ENCODE measurements at regions not wholly inside any gene's neighbourhood (a gene's known extent, or its start where the extent isn't known, plus 50 kb on each side); places are given as distances from the start of the nearest gene placed in this dataset.
A peak's percentile ranks its signal among the peaks of the same experiment; 100 is the strongest.

DNA sequence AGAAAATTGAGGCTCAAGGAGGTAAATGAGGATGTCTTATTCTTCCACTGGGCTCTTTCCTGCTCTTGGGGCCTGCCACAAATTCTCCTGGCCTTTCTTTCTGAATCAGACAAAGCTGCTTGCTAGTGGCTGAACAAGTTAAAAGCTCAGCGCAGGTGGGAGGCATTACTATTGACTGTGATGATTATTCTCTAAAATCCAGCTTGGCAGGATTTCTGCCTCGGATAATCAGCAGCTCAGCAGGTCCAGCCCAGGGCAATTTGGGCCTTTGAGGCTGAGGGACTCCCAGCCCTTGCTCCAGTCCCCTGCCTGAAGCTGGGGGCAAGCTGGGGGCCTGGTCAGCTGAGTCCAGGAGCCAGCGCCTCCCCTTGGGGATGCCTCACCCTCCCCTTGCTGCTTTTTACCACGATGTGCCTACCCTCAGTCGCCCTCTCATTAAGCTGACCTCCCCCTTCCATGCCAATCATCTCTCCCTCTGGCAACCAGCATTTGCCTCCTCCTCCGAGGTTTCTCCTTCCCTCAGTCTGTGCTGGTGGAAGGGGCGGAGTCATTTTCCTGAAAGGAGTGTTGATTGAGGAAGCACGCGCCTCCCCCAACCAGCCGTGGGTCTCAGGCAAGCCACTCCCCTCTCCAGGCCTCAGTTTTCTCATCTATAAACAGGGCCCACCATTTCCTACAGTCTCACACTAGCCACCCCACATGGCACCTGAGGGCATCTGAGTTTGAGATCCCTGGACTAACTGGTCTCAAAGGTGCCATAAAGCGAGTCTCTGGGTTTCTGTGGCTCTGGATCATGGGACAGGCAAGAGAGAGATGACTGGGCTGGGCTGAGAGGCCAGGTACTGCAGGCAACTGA is 60.6 kb upstream of the PRDM11 start:
- Histone ChIP-seq H3K36me3 (no peaks in the 10 kb centered on the region), H3K27ac (no peak overlapping the region), H3K9me3 (no peaks in the 10 kb centered on the region), H3K4me1 (peaks cover 0 to 18% (median 15%) of the 10 kb centered on the region in 4 donors), H3K4me3 (no peak overlapping the region), H3K27me3 (no peaks in the 10 kb centered on the region)
- TF ChIP-seq EP300 (IDR thresholded peaks at IDR 0.05; ENCODE audit: low read depth): no peak
- TF ChIP-seq POLR2A (IDR thresholded peaks at IDR 0.05): no peak
- TF ChIP-seq POLR2AphosphoS5 (IDR thresholded peaks at IDR 0.05): no peak
- TF ChIP-seq, protein P1, sequence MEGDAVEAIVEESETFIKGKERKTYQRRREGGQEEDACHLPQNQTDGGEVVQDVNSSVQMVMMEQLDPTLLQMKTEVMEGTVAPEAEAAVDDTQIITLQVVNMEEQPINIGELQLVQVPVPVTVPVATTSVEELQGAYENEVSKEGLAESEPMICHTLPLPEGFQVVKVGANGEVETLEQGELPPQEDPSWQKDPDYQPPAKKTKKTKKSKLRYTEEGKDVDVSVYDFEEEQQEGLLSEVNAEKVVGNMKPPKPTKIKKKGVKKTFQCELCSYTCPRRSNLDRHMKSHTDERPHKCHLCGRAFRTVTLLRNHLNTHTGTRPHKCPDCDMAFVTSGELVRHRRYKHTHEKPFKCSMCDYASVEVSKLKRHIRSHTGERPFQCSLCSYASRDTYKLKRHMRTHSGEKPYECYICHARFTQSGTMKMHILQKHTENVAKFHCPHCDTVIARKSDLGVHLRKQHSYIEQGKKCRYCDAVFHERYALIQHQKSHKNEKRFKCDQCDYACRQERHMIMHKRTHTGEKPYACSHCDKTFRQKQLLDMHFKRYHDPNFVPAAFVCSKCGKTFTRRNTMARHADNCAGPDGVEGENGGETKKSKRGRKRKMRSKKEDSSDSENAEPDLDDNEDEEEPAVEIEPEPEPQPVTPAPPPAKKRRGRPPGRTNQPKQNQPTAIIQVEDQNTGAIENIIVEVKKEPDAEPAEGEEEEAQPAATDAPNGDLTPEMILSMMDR (IDR thresholded peaks at IDR 0.05): no peak
- no peak for DNase-seq
- 74% methylated on average over 11 of the region's 11 CpGs; no CpG with 5 or more reads in 1 of the 2 donors for WGBS, 2 donors (ENCODE audit: low coverage in 1 of 2)
- in situ Hi-C loops (cut with MboI; ENCODE audit: low pct_ligation_motif_present in 1 of 4, low pct_unique_long_range_greater_than_20kb in 1 of 4, low sequenced_read_pairs in 3 of 4) (loop anchor here in 1 of 4 donors (25.0 kb wide), 1 partner anchor 524 kb away; the partner anchor contains the start of gene CD82), intact Hi-C loops (cut with DNase I; ENCODE audit: low total_unique reads) (no loop called here)

DNA sequence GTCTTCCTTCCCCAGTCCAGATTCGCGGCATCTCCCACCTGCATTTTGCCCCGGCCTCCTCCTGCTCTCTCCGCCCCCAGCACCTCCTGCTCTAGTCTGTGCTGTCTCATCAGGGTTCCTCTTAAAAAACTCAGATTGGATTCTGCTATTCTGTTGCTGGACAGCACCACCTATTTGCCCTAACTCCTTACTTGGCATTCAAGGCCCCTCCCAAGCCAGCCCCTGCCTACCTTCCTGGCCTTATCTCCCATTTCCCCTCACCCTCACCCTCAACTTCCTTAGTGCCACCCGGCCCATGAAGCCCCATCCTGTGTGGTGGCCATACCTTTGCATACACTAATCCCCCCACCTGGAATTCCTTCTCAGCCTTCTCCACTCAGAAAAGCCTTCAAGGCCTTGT is 59.9 kb upstream of the PRDM11 start:
- Histone ChIP-seq H3K4me1 (peaks cover 0 to 16% (median 14%) of the 10 kb centered on the region in 4 donors), H3K36me3 (no peaks in the 10 kb centered on the region), H3K4me3 (no peak overlapping the region), H3K27ac (peak overlapping the region in 1 of 4 donors; percentile 72), H3K9me3 (no peaks in the 10 kb centered on the region), H3K27me3 (no peaks in the 10 kb centered on the region)
- in situ Hi-C loops (cut with MboI; ENCODE audit: low pct_ligation_motif_present in 1 of 4, low pct_unique_long_range_greater_than_20kb in 1 of 4, low sequenced_read_pairs in 3 of 4) (loop anchor here in 1 of 4 donors (25.0 kb wide), 1 partner anchor 524 kb away; the partner anchor contains the start of gene CD82), intact Hi-C loops (cut with DNase I; ENCODE audit: low total_unique reads) (no loop called here)
- WGBS, 2 donors (ENCODE audit: low coverage in 1 of 2): 60 to 88% methylated on average over 1 to 5 of the region's 5 CpGs
- no peak for DNase-seq
- TF ChIP-seq EP300 (IDR thresholded peaks at IDR 0.05; ENCODE audit: low read depth): no peak
- TF ChIP-seq POLR2AphosphoS5 (IDR thresholded peaks at IDR 0.05): no peak

DNA sequence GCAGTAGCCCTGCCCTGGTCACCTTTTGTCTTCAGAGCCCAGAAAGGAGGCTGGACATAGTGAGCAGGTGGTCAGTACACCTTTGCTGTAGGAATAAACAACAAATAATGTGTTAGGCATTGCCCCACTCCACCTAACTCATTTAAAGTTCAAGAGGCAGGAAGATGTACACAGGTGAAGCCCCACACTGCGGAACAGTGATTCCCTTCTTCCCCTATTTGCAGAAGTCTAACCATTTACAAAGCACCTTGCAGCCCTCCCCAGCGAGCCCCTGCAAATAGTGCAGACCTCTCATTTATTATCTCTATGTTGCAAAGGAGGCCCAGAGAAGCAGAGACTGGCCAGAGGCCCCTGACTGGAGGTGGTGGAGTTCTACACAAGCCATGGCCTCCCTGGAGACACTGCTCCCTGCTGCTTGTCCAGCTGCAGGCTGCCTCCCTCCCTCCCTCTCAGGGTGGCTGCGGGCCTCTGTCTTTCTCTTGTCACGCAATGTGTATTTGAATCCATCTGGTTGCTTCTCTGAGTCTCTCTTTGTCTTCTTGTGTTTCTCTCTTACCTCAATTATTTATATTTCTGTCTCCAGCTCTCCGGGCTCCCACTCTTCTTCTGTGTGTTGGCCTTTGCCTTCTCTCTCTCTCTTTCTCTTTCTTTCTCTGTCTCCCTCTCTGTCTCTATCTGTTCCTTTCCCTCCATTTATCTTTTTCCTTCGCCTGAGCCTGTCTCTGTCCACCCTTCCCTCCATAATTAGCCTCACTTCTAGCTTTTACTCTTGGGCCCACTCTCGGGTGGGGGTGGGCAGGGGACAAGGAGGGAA is 59.1 kb upstream of the PRDM11 start:
- no peaks in the 10 kb centered on the region for H3K9me3 ChIP-seq
- H3K27me3 ChIP-seq: no peaks in the 10 kb centered on the region
- H3K36me3 ChIP-seq: no peaks in the 10 kb centered on the region
- no peak overlapping the region for H3K4me3 ChIP-seq
- DNase-seq: no peak
- peak overlapping the region; percentile 56 to 75 (median 72) for H3K27ac ChIP-seq
- 71 to 72% methylated on average over 4 to 7 of the region's 7 CpGs for WGBS, 2 donors (ENCODE audit: low coverage in 1 of 2)
- H3K4me1 ChIP-seq: peaks cover 0 to 24% (median 20%) of the 10 kb centered on the region in 4 donors
- in situ Hi-C loops (cut with MboI; ENCODE audit: low pct_ligation_motif_present in 1 of 4, low pct_unique_long_range_greater_than_20kb in 1 of 4, low sequenced_read_pairs in 3 of 4): loop anchor here in 1 of 4 donors (25.0 kb wide), 1 partner anchor 525 kb away; the partner anchor contains the start of gene CD82
- no peak for TF ChIP-seq POLR2AphosphoS5 (IDR thresholded peaks at IDR 0.05)
- TF ChIP-seq, protein P1 (IDR thresholded peaks at IDR 0.05): no peak
- intact Hi-C loops (cut with DNase I; ENCODE audit: low total_unique reads): no loop called here

DNA sequence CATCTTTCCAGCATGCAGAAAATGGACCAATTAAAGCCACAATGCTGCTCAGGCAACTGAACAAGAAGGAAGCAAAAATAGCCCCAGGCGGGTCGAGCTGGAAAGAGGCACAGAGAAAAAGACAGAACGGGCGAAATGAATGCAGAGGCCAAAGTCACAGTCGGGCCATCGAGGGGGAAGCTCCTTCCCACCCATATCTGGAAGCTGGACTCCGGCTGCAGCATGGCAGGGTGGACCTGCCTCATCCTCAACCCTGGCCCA is 58.6 kb upstream of the PRDM11 start:
- no peak for DNase-seq
- in situ Hi-C loops (cut with MboI; ENCODE audit: low pct_ligation_motif_present in 1 of 4, low pct_unique_long_range_greater_than_20kb in 1 of 4, low sequenced_read_pairs in 3 of 4): loop anchor here in 1 of 4 donors (25.0 kb wide), 1 partner anchor 526 kb away; the partner anchor contains the start of gene CD82
- 74 to 82% methylated on average over 4 to 7 of the region's 7 CpGs for WGBS, 2 donors (ENCODE audit: low coverage in 1 of 2)
- Histone ChIP-seq H3K4me3 (no peak overlapping the region), H3K27ac (peak overlapping the region; percentile 56 to 75 (median 72)), H3K27me3 (no peaks in the 10 kb centered on the region), H3K9me3 (no peaks in the 10 kb centered on the region), H3K36me3 (no peaks in the 10 kb centered on the region), H3K4me1 (peaks cover 0 to 25% (median 20%) of the 10 kb centered on the region in 4 donors)
- TF ChIP-seq POLR2A (IDR thresholded peaks at IDR 0.05) (no peak), EP300 (IDR thresholded peaks at IDR 0.05; ENCODE audit: low read depth) (no peak), POLR2AphosphoS5 (IDR thresholded peaks at IDR 0.05) (no peak)
- TF ChIP-seq, protein P1 (IDR thresholded peaks at IDR 0.05): no peak
- intact Hi-C loops (cut with DNase I; ENCODE audit: low total_unique reads): no loop called here
